GM06990 (cell line): ENCODE measurements at regions not wholly inside any gene's neighbourhood (a gene's known extent, or its start where the extent isn't known, plus 50 kb on each side); places are given as distances from the start of the nearest gene placed in this dataset.

Source experiments
- DNase-seq: peaks from one replicate; pipeline ENCODE4 v3.0.0-alpha.2; 2011; ENCODE audit not compliant: insufficient read length; ENCODE audit errors: extremely low read depth
- H3K27me3 ChIP-seq: replicated peaks from 2 replicates; pipeline ENCODE4 v1.6.0; 2011; ENCODE audit warnings: low read length; ENCODE audit not compliant: control insufficient read depth, insufficient read depth
- H3K36me3 ChIP-seq: 2 replicates; pipeline ENCODE4 v1.5.1; 2011; ENCODE audit warnings: low read length; ENCODE audit not compliant: control insufficient read depth, insufficient read depth
- H3K4me3 ChIP-seq: replicated peaks from 2 replicates; pipeline ENCODE4 v1.5.1; 2011; ENCODE audit warnings: low read depth, mild to moderate bottlenecking, control low read depth, low read length
- CTCF ChIP-seq: IDR thresholded peaks from 2 replicates; pipeline ENCODE4 v1.5.1; 2011; ENCODE audit warnings: low read length, control low read depth, mild to moderate bottlenecking, inconsistent platforms; ENCODE audit not compliant: insufficient read depth, poor library complexity, severe bottlenecking

- no peak for DNase-seq
- no peaks in the 10 kb centered on the region; the same call in 1 of the 2 replicates for H3K27me3 ChIP-seq
- TF ChIP-seq CTCF, result no peak
- no peaks in the 10 kb centered on the region for H3K36me3 ChIP-seq
- no peak overlapping the region for H3K4me3 ChIP-seq
Measured at GRCh38 chr17:36879624-36880131, 57.6 kb upstream of the LHX1 start.

GRCh38 chr17:36880268-36880905 is 56.9 kb upstream of the LHX1 start:
- Histone ChIP-seq H3K36me3 (no peaks in the 10 kb centered on the region), H3K4me3 (no peak overlapping the region), H3K27me3 (no peaks in the 10 kb centered on the region; the same call in 1 of the 2 replicates)
- no peak for DNase-seq
- TF ChIP-seq CTCF, result no peak

GRCh38 chr17:36881323-36881722 is 56.0 kb upstream of the LHX1 start:
- DNase-seq, result no peak
- H3K27me3 ChIP-seq, result no peaks in the 10 kb centered on the region; the same call in 1 of the 2 replicates
- TF ChIP-seq CTCF, result no peak
- H3K4me3 ChIP-seq, result no peak overlapping the region
- H3K36me3 ChIP-seq, result no peaks in the 10 kb centered on the region

GRCh38 chr17:36884495-36885152 is 52.7 kb upstream of the LHX1 start:
- no peak for DNase-seq
- Histone ChIP-seq H3K36me3 (no peaks in the 10 kb centered on the region), H3K4me3 (no peak overlapping the region), H3K27me3 (no peaks in the 10 kb centered on the region; the same call in none of the 2 replicates)
- TF ChIP-seq CTCF, result no peak

GRCh38 chr17:36885153-36885735 is 52.0 kb upstream of the LHX1 start:
- no peak for DNase-seq
- no peak overlapping the region for H3K4me3 ChIP-seq
- TF ChIP-seq CTCF, result no peak
- H3K27me3 ChIP-seq, result no peaks in the 10 kb centered on the region; the same call in none of the 2 replicates
- no peaks in the 10 kb centered on the region for H3K36me3 ChIP-seq
